Iris pigment epithelial cell (primary cell): ENCODE measurements at regions not wholly inside any gene's neighbourhood (a gene's known extent, or its start where the extent isn't known, plus 50 kb on each side); places are given as distances from the start of the nearest gene placed in this dataset.
A peak's percentile ranks its signal among the peaks of the same experiment; 100 is the strongest.

ENCODE experiments used
- DNase-seq: peaks from one replicate; pipeline ENCODE4 v3.0.0-alpha.2; 2011; ENCODE audit warnings: low read depth

DNA sequence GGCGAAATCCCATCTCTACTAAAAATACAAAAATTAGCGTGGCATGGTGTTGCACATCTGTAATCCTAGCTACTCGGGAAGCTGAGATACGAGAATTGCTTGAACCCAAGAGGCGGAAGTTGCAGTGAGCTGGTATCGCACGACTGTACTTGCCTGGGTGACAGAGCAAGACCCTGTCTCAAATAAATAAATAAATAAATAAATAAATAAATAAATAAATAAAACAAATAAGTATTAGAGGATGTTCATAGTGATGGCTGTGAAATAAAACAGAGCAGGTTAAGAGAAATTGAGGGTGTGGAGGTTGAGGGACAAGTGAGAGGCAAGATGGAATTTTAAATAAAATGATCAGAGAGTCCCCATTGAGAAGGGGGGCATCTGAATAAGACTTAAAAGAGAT is 124.7 kb upstream of the DST start:
- DNase-seq = no peak

DNA sequence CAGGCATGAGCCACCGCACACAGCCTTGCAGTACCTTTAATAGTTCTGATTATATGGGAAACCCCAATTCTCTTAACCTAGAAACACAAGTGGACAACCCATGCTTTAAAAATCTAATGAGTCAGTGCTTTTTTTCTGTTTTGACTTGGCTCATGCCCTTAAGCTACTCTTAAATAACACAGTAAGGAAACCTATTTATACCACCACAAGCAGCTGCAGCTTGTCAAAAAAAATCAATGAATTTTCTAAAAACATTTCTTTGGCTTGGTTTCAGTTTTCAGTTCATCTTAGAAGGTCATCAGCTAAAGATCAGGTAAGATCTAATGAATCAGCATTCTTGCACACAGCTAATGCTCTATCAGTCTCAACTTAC is 124.1 kb upstream of the DST start:
- DNase-seq = peak; percentile 89

DNA sequence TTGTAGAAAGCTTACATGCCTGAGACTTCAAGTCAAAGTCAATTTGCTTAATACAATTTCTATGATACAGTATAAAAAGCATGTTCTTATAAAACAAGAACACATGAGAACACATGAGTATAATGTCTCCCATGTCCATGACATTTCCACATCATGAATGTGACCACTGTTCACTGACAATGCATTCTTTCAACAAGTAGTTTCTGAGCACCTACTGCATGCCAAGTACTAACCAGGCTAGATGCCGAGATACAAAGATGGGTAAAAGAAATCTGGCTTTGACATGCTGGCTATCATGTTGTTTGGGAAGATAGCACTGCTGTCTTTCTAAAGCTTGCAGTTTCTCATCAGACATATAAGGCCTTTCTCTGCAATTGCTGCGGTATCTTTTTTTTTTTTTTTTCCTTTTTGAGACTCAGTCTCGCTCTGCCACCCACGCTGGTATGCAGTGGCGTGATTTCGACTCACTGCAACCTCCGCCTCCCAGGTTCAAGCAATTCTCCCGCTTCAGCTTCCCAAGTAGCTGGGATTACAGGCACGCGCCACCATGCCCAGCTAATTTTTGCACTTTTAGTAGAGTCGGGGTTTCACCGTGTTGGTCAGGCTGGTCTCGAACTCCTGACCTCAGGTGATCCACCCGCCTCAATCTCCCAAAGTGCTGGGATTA is 123.6 kb upstream of the DST start:
- DNase-seq = no peak

DNA sequence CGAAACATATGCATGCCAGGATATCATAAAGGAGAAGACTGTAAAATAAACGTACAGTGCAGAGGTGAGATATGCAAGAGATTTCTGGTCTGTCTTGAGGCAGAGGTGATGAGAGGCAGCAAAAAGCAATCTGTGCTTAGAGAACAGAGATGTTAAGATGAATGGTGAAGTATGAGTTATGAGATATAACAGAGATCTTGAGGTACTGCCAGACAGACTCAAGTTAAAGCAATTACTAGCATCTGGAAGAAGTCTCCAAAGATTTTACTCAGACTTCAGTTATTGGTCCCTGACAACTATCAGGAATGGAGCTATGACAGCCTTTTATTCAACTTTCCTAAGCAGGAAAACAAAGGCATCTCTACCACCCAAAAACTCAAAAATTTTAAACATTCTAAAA is 122.8 kb upstream of the DST start:
- no peak for DNase-seq

DNA sequence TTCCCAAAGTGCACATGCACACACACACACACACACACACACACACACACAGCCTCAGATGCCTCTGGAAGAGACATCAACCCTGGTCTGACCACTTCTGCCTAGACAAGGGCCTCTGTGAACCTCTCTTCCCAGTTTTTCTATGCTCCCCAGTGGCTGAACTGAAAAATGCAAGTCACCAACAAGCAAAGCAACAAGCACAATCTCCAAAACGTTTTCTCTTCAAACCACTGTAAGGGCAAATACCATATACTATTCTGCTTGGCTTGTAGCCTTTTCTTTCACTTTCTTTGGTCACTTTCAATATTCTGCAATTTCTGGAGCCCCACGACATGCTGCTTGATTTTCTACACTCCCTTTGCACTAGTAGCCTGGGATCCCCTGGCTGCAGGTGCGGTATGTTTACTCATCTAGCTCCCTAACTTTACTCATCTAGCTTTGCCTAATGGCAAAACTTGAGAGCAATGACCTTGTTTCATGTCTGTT is 121.4 kb upstream of the DST start:
- DNase-seq = peak; percentile 67

DNA sequence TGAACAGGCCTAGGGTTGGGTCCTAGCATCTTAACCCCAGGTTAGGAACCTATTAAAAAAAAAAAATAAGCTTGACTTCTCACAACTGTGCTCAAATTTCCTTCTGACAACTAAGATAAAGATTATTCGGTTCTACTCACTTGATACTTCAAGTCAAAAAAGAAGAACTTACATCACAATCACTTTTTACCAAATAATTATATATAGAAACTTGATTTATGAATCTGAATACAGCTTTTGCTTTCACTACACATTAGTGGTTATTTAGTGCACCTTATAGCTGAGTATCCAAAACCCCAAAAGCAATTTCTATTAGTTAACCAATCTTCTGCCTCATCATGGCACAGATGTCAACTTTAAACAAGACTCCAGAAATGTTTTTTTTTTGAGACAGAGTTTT is 119.0 kb upstream of the DST start:
- DNase-seq = no peak

DNA sequence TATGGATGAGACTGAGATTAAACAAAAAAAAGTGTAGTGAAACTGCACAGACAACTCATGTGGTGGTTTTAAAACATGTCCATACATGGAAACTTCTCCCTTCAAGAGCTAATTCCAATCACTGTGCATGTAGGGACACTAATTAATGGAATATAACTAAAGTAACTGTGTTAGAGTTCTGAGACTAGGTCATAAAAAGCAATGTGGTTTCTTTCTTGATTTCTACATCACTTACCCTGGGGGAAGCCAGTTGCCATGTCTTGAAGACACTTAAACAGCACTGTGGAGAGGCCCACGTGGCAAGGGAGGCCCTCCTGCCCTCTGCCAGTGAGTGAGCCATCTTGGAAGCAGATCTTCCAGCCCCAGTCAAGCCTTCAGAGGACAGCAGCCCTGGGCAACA is 118.2 kb upstream of the DST start:
- DNase-seq = no peak

DNA sequence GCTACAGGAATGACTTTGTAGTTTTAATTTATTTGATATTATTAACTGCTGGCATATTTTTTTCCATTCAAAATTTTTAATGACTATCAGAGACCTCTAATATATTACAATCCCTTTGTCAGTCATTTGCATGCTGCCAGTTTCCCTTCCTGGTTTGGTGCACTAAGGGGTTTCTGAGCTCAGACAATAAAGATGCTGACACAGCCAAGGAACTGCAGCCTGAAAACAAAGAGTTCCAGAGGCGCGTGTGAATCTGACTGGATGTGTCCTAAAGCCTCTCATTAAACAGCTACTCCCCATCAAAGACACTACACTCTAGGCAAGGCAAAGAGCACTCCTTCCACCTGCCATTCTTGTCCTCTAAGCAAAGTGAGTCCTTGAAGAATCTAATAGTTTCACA is 116.8 kb upstream of the DST start:
- DNase-seq = no peak

DNA sequence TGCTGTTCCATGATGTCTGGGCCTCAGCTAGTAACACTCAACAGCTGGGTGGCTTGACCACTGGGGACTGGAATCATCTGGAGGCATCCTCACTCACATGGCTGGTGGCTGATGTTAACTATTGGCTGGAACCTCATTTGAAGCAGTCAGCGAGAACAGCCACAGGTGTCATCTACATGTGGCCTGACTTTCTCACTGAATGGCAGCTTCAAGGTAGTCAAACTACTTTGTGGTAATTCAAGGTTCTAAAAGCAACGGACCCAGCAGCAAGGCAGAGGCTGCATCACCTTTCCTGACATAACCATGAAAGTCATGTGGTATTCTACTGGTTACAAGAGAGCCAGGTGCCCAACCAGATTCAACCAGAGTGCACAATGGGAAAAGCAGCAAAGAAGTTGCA is 115.9 kb upstream of the DST start:
- DNase-seq = no peak

DNA sequence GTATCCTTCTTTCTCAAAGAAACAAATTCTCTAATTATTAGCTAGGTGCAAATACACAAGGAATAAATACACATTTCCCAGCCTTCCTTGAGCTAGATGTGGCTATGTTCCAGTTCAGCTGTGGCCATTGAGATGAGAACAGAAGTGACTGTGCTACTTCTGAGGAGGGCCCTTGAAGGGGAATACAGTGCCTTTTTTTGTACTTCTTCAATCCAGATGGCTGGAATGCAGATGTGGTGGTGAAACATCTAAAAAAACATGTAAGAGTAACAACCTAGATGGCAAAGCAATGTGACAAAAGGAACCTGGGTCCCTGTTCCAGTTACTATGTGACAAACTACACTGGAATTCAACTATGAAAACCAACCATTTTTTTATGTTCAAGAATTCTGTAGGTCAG is 115.4 kb upstream of the DST start:
- DNase-seq = no peak

DNA sequence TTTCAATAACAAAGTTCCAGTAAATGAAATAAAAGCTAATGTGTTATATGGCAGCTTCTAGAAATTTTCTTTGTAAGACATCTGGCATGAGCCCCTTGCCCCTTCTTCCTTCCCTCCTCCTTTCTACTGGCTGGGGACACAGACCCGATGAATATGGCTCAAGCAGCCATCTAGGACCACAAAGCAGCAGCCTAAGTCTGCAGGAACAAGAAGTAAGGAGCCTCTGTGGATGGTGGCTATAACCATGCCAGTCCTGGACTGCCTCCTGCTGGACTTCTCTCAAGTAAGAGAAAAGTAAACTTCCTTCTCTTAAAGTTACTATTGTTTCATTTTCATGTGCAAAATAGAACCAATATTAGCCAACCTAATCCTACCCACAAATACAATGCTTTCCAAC is 114.9 kb upstream of the DST start:
- peak; percentile 75 for DNase-seq

DNA sequence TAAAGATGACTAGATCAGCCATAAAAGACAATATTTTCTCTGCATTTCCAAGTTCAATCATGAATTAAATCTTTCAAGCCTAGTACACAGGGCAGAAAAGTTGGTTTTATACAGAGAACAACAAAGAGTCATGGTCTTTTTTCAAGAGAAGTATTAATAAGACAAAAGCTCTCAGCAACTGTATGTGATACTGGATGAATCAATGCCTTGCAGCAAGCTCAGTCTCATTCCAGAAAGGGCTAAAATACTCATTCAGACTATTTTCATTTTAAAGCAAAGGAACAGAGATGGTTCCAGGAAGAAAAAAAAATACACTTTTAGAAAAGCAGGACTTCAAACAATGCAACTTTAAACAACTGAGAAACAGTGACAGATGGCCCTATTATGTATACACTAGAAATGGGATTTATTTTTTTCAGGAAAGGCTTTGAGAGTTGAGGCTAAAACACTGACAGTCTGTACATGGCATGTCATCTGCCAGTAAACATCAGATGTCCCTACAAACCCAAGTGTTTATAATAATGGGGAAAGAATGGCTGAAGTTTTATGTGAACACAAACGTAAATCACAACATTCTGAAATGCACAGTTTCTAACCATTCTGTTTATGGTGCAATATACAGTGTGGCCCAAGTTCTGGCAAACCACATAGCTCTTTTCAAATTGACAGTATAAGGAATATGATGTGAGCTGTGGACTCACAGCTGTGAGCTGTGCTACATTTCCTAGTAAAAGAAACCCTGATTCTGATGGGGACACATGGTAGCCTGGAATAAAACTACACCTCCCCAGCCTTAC is 114.3 kb upstream of the DST start:
- DNase-seq = no peak

DNA sequence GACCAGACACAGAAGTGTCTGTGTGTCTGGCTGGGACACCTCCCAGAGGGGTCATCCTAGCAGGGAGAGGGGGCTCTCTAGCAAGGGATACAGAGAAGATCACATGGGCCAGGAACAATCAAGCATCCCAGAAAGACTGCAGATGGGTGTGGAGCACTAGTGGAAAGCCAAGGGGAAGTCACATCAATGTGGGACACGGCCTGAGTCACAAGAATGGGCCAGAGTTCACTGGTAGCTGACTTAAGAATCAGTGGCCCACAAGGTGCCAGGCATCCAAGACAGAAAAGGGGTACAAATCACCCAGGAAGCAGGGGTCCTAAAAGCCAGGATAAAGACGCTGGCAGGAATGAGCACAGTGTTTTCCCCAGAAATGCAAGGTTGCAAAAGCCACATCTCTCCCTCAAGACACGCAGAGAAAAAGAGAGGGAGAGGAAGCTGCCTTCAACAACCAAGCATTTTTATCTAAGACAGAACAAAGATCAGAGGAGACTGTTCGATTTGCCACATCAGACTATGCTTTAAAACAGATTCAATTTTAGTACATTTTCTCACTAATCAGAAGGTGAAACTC is 113.6 kb upstream of the DST start:
- no peak for DNase-seq

DNA sequence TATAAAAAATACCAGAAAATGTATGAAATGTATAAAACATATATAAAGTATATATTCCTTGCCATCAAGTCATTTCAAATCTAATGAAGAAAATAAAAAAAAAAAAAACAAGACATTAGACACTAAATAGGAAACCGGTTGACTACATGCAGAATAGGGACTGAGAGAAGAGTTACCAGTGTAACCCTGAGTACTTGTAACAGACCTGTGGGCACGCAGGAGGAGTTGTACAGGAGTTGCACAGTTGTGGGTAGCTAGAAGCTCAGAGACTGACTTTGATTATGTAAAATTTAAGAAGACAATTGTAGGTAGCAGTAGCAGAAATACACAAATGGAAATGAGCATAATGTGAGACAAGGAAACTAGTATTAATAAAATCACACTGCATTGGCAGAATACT is 112.4 kb upstream of the DST start:
- DNase-seq = no peak

DNA sequence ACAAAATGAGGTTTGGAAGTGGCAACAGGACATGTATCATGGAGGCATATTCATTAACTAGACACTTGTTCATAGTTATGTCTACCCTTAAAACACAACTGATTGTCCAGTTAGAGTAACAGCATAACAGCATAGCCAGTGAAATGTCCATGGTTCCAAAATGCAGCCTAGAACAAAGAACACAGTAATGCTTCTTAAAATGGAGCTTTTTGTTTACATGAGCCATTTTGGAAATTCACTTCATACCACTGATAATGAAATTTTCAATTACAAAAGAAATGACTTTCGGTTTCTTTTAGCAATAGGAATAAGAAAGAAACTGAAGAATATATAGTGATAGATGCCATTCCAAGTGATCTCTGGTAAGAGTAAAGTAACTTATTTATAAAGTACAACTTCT is 111.1 kb upstream of the DST start:
- DNase-seq = no peak

DNA sequence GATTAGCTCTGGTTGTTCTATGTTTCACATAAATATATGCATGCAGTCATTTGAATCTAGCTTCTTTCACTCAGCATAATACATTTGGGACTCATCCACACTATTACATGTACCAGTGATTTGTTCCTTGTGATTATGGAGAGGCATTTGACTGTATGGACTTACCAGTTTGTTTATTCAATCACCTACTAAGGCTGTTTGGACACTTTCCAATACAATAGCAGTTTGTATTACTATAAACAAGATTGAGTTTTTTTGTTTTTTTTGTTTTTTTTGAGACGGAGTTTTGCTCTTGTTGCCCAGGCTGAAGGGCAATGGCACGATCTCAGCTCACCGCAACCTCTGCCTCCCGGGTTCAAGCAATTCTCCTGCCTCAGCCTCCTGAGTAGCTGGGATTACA is 109.8 kb upstream of the DST start:
- no peak for DNase-seq

DNA sequence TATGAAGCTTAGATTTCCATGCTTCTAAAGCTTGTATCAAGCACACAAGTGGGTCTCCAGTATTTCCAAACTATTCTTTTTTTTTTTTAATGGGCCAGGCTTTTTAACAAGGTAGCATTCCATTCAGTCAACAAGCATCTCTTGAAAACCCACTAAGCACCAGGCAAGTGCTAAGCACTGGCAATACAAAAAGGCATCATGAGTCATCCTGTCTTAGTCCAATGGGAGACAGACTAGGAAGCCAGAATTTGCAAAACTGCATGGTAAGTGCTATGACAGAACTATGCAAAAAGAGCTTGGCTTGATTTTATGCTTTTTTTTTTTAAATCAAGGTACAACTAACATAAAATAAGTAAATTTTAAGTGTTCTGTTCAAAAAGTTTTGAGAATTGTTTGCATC is 109.3 kb upstream of the DST start:
- peak; percentile 84 for DNase-seq

DNA sequence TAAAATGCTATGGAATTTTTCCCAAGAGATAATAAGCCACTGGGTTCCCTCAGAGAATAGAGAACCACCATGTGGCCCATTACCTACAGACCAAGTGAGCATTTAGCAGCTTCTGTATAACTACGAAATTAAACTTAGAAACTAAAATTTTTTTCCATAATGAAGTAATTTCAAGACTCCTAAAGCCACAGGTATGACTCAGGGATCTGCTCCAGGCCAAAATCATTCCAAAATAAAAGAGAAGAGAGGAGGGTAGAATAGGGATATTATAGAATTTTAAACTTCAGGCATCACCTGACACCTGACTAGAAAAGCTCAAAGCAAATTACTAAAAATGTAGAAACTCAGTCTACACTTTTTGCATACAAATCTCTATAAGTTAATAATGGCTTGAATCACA is 108.9 kb upstream of the DST start:
- no peak for DNase-seq

DNA sequence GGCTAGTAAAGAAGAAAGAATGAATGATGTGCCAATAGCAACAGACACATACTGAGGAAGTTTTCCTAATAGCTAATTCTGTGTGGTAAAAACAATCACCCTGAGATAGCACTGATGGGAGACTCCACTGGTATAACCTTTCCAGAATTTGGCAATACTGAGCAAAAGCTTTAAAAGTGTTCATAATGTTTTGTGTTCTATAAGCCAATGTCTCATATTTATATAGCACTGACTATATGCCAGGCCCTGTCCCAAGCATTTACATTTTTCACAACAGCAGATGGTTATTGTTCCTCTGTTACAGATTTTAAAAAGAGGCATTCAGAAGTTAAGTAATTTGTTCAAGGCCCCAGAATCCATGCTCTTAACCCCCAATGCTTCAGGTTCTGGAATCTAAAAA is 108.0 kb upstream of the DST start:
- no peak for DNase-seq

DNA sequence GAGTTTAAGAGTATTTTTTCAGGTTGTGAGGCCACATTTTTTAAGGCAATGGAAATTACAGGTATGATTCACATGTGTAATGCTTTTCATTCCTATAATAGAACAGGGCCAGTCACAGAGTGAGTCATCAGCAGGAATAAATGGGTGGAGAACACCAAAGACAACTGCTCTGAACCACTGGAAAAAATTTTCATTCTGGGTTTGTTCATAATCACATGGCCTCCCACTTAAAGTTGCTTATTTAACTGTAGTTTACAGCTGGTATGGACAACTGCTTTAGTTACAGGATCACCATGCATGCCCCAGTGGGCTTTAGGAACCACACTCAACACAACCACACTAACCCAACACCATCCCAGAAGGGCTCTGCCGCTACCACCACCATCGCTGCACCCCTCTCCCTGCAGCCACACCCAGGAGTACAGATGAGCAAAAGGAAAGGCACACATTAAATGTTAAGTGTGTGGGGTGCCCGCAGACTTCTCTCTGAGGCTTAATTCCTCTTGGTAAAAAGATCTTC is 107.0 kb upstream of the DST start:
- peak; percentile 88 for DNase-seq

DNA sequence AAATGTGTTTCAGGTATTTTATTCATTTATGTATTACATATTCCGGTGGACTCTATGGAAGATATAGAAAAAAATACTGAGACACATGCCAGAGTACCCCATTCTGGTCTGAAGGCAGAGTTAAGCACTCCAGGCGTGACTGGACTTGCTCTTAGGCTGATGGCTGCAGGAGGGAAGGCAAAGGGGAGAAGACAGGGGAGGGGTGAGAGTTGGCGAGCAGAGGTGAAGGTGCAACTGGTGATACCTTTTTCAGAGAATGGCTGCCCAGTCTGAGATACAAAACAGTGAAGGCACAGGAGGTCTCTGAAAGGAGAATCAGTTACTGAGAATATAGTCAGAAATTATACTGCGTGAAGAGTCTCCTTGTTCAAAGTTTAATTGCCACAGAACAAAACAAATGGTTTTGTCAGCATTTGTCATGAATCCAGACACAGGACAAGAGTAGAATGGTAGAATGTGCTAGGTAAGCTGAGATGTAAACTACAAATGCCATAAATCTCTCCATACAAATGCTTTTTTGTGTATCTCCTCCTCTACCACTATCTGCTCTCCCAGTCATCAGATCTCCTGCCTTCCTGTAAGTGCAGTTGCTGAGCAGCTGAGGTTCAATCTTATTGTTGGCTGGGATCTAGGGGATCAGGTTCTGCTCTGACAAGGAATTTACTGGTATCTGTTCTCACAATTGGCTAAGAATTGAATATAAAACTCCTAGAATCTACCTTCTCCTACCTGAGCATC is 104.2 kb upstream of the DST start:
- peak; percentile 58 for DNase-seq

DNA sequence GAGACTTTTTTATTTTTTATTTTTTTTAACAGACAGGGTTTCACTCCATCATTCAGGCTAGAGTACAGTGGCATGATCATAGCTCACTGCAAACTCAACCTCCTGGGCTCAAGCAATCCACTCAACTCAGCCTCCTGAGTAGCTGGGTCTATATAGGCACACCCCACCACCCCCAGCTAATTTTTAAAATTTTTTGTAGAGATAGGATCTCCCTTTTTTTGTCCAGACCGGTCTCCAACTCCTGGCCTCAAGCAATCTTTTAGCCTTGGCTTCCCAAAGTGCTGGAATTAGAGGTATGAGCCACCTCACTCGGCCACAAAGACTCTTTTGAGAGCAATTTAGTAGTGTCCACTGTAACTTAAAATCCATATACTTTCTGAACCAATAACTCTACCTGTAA is 103.3 kb upstream of the DST start:
- DNase-seq = no peak

DNA sequence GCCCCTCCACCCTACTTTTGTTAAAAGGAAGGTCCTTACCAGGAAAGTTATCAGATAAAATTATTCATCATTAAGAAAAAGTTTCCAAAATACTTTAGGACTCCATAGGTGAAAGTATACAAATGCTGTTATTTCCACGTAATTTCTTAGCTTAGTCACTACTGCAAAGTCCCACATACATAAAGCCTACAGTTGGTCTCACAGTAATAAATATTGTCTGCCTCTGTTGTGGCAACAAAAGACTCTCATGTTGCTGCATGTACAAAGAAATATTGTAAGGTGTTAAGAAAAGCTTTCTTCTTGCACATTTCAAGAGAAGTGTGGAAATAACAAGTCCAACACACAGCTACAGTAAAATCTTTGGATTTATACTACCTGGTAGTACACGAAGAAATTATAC is 102.4 kb upstream of the DST start:
- DNase-seq = no peak
